HG03175 (cell line): ENCODE measurements at regions not wholly inside any gene's neighbourhood (a gene's known extent, or its start where the extent isn't known, plus 50 kb on each side); places are given as distances from the start of the nearest gene placed in this dataset.

Experiments used
- ATAC-seq: cut with Tn5 transposase; IDR thresholded peaks from one replicate; pipeline ENCODE4 v1.9.1; 2021; ENCODE audit warnings: mild to moderate bottlenecking, moderate library complexity; ENCODE audit not compliant: unreplicated experiment

DNA sequence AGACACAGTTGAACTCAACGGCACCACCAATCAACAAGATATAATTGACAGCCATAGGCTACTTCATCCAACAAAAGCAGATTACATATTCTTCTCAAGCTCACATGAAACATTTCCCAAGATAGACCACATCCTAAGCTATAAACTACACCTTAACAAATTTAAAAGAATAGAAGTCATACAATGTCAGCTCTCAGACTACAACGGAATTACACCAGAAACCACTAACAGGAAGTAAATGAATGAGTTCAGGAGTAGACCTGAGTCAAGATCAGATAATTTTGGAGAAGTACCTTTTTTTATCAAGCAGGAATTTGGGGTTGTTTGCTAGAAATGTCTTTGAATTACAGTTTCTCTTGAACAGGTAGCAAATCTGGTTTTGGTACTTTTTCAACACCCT lies 237.8 kb downstream of the TBX18 start:
- no peak for ATAC-seq

DNA sequence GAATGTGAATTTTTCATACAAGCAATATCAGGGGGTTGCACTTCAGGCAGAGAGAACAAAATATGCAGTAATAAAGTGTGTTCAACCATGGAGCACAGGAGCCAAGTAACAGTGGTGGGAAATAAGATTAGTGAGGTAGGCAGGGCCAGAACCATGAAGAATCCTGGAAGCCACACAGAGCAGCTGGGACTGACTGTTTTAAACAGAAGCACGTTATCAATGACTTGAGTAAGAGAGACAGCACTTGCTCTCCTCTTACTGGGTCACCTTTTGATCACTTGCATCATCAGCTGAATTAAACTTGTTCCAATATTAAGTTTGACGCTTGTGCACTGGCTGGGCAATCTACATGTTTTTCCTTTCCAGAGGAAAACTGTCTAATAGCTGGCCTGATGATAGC lies 238.5 kb downstream of the TBX18 start:
- ATAC-seq, result no peak

DNA sequence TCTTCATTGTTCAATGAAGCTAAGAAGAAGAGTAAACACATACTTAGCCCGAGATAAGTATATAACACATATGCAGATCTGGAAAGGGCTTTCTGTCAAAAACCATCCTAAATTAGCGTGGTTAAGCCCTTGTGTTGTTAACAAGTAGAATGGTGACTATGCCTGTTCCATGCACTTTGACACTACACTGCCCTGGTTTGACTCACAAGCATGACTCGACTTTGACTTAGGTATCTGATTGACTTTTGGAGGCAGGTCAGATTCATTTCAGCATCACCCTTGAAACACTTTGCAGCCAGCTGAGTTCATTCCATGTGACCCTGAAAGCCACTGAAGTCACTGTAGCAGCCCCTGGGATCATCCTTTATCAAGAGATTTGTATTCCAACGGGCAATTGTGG lies 239.8 kb downstream of the TBX18 start:
- ATAC-seq, result no peak

DNA sequence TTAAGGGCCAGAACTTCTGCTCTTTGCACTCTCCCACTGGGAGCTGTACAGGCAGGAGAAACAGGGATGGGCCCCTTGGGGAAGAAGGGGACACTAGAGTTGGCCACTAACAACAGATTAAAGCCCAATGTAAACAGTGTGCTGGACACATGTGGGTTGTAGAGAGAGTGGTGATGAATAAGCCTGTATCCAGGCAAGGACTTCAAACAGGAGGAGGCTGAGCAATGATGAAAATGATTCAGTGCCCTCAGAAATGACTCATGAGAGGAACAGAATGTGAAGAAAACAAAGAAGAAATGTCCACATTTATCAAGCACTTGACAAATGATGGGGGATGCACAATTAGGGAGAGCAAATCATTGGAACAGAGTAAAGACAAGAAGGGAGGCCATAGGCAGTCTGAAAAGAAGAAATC lies 242.3 kb downstream of the TBX18 start:
- no peak for ATAC-seq

DNA sequence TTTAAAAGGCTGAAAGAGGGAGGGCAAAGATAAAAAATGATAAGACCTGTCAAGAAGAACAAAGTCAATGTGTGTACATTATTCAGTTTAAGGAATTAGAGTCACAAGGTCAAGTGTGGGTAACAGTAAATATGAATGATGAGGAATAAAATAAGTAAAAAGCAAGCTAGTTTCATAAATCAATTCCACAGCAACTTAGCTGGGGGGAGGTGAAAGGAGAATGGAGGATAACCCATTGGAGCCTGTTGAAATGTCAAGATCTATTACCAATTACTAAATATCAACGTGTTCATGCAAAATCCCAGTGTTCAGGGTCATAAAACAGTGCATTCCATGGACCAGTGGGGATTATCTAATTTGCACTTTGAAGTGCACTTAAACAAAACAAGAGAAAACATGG lies 242.9 kb downstream of the TBX18 start:
- no peak for ATAC-seq

DNA sequence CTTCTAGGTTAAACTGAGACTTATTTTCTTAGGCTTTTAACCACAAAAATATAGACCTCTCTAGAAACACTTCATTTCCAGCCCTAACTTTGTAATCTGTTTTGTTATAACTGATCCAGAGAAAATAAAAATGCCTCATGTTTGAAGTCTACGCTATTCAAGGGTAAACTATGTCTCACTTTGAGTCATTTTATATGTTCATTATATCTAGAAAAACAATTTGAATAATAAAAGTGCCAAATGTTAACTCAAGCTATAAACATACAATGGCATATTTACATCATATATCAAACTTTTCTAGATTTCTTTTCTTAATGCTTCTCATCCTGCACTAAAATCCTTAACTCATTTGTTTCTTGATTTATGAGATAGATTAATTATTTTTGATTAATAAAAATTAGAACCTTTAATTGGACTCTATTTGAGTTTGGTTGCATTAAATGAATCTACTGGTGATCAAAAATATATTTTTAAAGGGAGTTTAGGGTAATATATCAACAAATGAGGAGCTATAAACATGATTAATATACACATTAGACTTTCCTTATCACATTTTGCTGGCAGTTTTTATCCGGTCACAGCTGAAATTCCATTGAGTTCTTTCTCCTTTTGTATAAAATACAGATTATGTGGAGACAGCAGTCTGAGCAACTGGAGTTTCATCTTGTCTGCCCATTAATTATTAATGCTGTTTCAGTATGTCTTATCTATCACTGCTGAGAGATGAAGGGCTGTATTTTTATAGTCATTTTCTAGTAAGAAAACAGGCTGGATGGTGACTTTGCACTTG lies 246.5 kb downstream of the TBX18 start:
- ATAC-seq, result no peak

DNA sequence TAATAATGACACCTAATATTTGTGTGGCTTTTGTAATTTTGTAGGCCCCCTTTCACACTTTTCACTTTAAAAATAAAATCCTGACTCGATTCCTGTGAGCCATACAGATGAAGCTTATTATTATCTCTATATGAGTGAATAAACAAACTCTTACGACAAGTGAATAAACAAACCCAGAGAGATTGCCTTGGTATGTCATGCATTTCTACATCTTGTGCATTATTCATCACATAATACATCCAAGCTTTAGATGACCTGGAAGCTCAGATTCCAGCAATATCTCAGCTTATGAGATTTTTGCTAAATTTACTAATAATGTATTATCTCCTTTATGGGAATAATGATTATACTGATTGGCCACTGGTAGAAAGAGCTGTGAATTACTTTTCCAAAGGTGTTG lies 248.2 kb downstream of the TBX18 start:
- no peak for ATAC-seq

DNA sequence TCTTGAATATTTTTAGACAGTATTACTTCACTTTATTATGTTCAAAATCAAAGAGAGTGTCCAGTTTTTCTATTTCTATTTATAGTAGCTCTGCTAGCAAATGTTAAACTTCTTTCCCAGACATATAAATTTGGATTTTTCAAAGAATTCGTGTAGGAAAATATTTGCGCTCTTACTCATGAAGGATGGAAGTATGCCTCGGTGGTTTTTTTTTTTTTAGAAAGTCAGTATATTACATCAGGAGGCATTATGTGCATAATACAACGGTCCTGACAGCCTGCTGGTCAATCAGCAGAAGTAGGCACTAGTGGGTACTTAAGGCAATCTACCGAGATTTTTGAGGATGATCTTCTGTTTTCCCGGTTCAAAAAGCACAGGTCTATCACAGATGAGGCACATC lies 249.3 kb downstream of the TBX18 start:
- no peak for ATAC-seq

DNA sequence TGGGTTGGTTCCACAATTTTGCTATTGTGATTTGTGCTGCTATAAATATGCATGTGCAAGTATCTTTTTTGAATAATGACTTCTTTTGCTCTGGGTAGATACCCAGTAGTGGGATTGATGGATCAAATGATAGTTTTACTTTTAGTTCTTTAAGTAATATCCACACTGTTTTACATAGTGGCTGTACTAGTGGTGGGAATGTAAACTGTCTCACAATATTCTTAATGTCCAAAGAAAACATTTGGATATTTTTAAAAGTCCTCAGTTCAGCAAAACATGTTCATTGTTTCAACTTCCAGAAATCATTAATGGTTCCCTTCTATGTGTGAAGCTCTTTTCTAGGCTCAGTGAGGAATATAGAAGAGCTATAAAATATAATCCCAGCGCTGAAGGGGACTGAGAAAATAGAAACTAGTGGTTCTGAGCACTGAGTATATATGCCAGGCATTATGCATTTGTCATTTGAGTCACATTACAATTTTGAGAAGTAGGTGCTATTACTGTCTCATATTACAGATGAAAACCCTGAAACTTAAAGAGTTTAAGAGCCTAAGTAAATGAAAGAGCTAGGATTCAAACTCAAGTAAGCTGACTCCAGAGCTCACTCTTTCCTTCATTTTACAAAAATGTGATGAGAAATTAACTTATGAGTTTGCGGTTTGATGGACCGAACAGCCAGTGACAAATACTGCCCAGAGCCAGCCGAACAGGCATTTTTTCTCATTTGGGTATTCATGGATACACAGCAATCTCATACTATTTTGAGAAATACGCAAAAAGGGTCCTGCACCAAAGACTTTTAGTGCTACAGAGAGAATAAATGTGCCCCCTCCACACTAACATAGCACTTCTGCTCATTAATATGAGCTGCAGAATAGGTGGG lies 250.1 kb downstream of the TBX18 start:
- ATAC-seq, result no peak

DNA sequence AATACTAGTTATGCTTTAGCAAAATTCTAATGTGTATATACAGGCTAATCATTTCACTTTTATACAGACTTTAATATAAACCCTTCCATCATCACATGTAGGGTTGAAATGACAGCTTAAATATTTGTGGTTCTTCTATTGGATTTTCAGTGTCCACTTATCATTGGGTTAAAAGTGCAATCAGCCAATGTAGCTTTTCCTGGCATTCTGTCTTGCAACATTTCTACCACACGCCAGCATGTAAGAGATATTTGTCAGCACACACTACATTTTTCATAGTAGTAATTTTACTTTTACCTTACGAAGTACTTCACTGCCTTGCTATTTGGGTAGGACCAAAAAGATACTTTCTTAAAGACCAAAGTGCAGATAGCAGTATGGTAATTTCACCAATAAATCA lies 252.0 kb downstream of the TBX18 start:
- no peak for ATAC-seq

DNA sequence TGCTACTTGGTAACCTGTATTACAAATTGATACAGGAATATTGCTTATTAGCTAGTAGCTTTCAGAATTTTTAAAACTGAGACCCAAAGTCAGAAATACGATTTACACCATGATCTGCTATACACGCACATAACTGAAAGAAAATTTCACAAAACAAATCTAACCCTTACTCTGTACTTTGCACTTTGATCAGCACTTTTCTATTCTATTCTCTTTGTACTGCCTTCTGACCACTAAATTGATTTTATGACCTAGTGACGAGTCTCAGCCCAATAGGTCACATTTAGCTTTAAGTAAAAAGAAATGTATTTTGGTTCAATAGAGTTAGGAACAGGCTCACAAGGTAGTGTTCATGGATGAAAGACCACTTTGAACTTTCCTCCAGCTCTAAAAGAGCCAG lies 252.5 kb downstream of the TBX18 start:
- no peak for ATAC-seq

DNA sequence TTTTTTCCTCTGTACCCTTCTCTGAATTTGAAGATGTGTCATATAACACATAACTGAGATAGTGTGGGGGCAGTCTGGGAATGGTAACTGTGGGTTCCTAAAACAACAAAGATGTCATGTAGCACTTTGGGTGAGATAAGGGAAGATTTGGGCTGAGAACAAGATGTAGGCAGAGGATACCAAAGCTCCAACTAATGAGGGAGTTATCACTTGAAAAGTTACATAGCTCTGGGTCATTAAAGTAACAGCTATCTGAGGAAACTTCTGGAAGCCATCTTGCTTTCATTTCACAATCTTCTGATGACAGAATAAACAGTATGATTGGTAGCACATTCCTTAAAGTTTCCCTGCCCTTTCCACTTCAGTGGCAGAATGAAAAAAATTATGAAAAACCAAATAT lies 255.4 kb downstream of the TBX18 start:
- no peak for ATAC-seq

DNA sequence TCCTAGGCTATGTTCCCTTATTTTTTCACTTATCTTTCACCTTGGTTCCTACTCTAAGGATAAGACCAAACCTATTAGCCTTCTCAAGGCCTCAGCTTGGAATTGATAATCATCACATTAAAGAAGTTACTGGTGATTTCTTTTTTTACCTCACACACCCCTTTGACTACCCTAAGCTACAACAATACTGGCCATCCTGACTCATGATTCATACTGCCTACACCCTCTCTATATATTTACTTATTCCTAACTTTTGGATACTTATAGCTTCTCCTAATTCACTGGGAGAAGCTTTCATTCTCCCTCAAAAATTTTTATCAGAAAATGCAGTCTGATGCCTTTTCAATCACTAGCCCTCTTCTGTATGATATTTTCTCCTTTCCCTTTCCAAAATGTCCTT lies 256.1 kb downstream of the TBX18 start:
- ATAC-seq, result no peak

DNA sequence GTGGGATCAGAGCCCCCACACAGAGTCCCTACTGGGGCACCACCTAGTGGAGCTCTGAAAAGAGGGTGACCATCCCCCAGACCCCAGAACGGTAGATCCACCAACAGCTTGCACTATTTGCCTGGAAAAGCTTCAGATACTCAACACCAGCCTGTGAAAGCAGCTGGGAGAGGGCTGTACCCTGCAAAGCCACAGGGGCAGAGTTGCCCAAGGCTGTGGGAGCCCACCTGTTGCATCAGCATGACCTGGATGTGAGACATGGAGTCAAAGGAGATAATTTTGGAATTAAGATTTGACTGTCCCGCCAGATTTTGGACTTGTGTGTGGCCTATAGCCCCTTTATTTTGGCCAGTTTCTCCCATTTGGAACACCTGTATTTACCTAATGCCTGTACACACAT lies 260.4 kb downstream of the TBX18 start:
- no peak for ATAC-seq

DNA sequence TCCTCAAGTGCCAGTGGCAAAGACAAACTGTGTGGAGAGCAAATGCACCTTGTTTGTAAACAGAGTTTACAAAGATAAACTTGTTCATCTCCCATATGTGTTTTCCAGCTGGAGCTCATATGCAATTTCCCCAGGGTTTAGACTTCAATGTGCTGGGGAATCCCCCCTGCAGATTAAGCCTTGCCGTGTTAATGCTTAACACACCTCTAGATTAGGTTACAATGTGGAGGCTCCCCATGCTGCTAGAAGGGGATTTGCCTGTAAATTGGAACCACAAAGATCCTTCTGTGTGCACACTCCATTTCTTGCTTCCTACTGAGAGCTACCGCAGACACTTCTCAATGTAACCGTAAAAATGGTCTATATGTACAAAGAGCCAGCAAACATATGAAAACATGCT lies 263.1 kb downstream of the TBX18 start:
- no peak for ATAC-seq

DNA sequence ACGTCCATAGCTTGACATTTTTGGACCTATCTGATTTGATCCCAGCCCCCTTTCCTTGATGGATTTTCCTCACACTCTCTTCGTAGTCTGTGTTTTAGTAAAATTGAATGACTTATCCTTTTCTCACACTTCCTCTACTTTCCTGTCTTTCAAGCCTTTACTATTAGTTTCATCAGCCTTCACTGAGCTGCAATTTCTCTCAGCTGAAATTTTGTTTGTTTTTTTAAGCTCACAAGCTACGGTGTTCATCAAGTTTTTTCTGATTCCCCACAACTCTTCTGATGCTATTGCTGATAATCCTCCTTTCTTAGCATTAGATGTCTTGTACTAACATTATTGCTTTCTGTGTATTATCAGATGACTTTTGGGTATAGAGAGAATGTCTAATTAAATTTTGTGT lies 263.7 kb downstream of the TBX18 start:
- ATAC-seq, result no peak

DNA sequence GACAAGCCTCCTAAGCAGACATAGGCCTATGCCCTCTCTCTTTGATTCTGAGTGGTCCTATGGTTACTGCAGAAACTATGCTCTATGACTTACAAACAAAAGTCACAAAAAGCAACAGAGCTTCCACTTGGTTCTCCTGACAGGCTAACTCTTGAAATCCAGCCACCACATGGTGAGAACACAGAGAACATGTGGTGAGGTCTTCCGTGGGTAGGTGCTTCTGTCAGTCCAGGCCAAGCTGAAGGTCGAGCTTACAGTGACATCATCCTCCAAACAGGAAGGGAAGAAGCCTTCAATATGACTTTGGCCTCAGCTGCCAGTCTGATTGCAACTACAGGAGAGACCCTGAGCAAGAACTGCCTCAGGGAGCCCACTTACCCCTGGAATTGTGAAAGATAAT lies 265.5 kb downstream of the TBX18 start:
- no peak for ATAC-seq

DNA sequence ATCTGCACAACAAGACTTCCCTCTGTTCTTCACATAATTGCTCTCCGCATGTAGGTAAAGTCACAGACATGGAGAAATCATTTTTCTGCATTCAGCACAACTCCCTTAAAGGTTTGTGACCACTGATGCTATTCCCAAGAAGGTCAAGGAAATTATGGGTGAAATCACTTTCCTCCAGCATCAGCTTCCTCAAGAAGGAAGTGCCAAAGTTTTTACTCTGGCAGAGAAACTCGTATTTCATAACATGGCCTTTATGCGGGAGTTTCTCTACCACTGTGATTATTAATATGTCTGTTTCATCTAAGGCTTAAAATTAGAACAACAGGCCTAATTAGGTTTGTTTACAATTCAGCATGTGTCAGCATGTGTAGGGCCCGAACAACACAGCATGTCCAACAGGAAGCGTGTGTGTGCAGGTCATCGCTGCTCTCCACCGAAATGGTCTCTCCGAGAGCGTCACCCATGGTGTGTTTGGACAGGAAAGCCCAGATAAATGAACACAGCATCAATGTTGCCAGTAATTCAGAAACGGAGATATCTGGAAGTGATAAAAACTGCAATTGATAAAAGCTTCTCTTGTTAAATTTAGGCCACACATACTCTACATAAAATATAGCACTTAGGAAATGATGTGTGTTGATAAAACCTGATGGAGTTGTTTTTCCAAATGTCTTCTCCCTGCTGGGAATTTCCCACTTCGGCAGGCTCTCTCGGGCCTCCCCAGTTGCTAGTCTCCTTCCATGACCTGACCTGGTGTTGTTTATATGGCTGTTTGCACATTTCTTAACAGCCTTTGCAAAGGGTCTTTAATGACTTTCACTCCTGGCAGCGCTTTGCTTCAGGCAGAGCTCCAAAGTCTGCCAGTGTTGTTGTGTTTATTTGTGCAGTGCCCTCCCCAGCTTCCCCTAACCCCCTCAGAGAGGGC lies 265.1 kb upstream of the CEP162 start:
- ATAC-seq, result no peak

DNA sequence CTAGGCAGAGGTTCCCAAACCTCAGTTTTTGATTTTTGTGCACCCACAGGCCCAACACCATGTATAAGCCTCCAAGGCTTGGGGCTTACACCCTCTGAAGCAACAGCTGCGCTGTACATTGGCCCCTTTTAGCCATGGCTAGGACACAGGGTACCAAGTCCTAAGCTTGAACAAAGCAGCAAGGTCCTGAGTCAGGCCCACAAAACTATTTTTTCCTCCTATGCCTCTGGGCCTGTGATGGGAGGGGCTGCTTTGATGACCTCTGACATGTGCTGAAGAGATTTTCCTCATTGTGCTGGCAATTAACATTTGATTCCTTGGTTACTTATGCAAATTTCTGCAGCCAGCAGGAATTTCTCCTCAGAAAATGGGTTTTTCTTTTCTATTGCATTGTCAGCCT lies 262.2 kb upstream of the CEP162 start:
- ATAC-seq, result no peak

DNA sequence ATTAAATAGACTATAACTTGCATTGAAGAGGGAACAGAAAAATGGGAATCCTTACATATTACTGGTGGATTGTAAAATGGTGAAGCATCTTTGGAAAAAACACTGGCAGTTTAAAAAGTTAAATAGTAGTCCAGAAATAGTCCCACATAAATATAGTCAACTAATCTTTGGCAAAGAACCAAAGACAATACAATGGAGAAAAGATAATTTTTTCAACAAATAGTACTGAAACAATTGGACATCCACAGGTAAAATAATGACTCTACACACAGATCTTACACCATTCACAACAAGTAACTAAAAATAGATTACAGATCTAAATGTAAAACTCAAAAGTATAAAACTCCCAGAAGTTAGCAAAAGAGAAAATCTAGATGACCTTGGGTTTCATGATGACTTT lies 259.1 kb upstream of the CEP162 start:
- no peak for ATAC-seq

DNA sequence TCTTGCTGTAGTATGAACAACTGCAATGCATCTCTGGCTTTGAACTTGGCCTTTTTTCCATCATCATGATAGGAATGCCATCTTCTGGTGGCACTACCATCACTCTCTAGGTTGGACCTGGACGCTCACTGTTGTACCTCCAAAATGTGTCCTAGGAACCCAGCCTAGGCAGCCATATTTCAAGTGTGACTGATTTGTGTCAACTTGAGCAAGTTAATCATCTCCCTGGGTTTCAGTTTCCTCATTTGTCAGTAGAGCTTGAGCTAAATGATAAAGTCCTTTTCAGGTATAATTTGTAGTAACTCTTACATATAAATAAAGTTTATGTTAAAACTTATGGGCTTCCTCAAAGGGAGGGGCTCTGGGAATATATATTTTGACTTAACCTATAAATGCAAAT lies 241.7 kb upstream of the CEP162 start:
- ATAC-seq, result no peak
